Tibial artery (tissue), 4 donors: ENCODE measurements at regions not wholly inside any gene's neighbourhood (a gene's known extent, or its start where the extent isn't known, plus 50 kb on each side); places are given as distances from the start of the nearest gene placed in this dataset.

Experiments
- DNase-seq, 2 donors: peaks; one replicate each; pipeline ENCODE4 v3.0.0-alpha.2; 2019
- H3K27ac ChIP-seq, 2 donors: fragments of 200-600 bp; sonication (generic) in 1 of 2; 1 replicate in 1 of 2; 2 replicates in 1 of 2; pipeline ENCODE4 v1.5.1; 2018 to 2019; ENCODE audit warnings: mild to moderate bottlenecking in 1 of 2
- H3K27me3 ChIP-seq, 2 donors: fragments of 200-600 bp; sonication (generic) in 1 of 2; one replicate each; pipeline versions ENCODE4 v1.5.1 to v1.6.0; 2016 to 2019
- H3K36me3 ChIP-seq, 3 donors: fragments of 200-600 bp; sonication (generic) in 2 of 3; one replicate each; pipeline ENCODE4 v1.5.1; 2016 to 2019; ENCODE audit warnings: mild to moderate bottlenecking in 2 of 3
- H3K4me1 ChIP-seq, 4 donors: fragments of 200-600 bp; sonication (generic) in 2 of 4; 1 replicate in 3 of 4; 2 replicates in 1 of 4; pipeline ENCODE4 v1.5.1; 2016 to 2019
- H3K4me3 ChIP-seq, 2 donors: fragments of 200-600 bp; sonication (generic) in 1 of 2; 1 replicate in 1 of 2; 2 replicates in 1 of 2; pipeline ENCODE4 v1.5.1; 2018 to 2019; ENCODE audit warnings: mild to moderate bottlenecking in 2 of 2
- H3K9me3 ChIP-seq, 3 donors: fragments of 200-600 bp; sonication (generic) in 1 of 3; one replicate each; pipeline ENCODE4 v1.5.1; 2016 to 2019
- CTCF ChIP-seq, 2 experiments: fragments of 200-600 bp in 1 of 2; fragments of 450-650 bp in 1 of 2; IDR thresholded peaks; one replicate each; pipeline ENCODE4 v1.5.1; 2017 to 2019; ENCODE audit warnings: antibody characterized with exemption in 2 of 2, mild to moderate bottlenecking in 1 of 2, moderate library complexity in 1 of 2
- intact Hi-C: fragments of 100-400 bp; cut with DNase I; formaldehyde crosslinking; loops from one replicate; pipeline ENCODE4 v1.15.0; 2023; ENCODE audit warnings: low total_unique reads

- TF ChIP-seq CTCF (IDR thresholded peaks at IDR 0.05), result no peak
- Histone ChIP-seq H3K9me3 (no peaks in the 10 kb centered on the region), H3K27me3 (no peaks in the 10 kb centered on the region), H3K4me3 (no peak overlapping the region), H3K36me3 (no peaks in the 10 kb centered on the region), H3K27ac (no peak overlapping the region), H3K4me1 (no peaks in the 10 kb centered on the region)
- intact Hi-C loops, result no loop called here
- no peak for DNase-seq
Observed at GRCh38 chr7:84582747-84583146, 388.2 kb upstream of the SEMA3A start.

- Histone ChIP-seq H3K27ac (no peak overlapping the region), H3K4me1 (no peaks in the 10 kb centered on the region), H3K9me3 (no peaks in the 10 kb centered on the region), H3K27me3 (no peaks in the 10 kb centered on the region), H3K36me3 (no peaks in the 10 kb centered on the region), H3K4me3 (no peak overlapping the region)
- no peak for TF ChIP-seq CTCF (IDR thresholded peaks at IDR 0.05)
- intact Hi-C loops, result no loop called here
- DNase-seq, result no peak
Observed at GRCh38 chr7:84578825-84579224, 384.2 kb upstream of the SEMA3A start.

- intact Hi-C loops, result no loop called here
- H3K36me3 ChIP-seq, result no peaks in the 10 kb centered on the region
- H3K27ac ChIP-seq, result no peak overlapping the region
- no peak for DNase-seq
- H3K27me3 ChIP-seq, result no peaks in the 10 kb centered on the region
- no peaks in the 10 kb centered on the region for H3K9me3 ChIP-seq
- H3K4me1 ChIP-seq, result no peaks in the 10 kb centered on the region
- H3K4me3 ChIP-seq, result no peak overlapping the region
- no peak for TF ChIP-seq CTCF (IDR thresholded peaks at IDR 0.05)
Observed at GRCh38 chr7:84568781-84569180, 374.2 kb upstream of the SEMA3A start.

GRCh38 chr7:84565345-84566074, 370.9 kb upstream of the SEMA3A start:
- intact Hi-C loops, result no loop called here

GRCh38 chr7:84553711-84554110, 359.1 kb upstream of the SEMA3A start:
- Histone ChIP-seq H3K36me3 (no peaks in the 10 kb centered on the region), H3K4me1 (no peaks in the 10 kb centered on the region), H3K4me3 (no peak overlapping the region), H3K9me3 (peaks cover 7 to 16% (median 9%) of the 10 kb centered on the region in 3 donors), H3K27me3 (no peaks in the 10 kb centered on the region), H3K27ac (no peak overlapping the region)
- no peak for DNase-seq
- intact Hi-C loops, result no loop called here
- no peak for TF ChIP-seq CTCF (IDR thresholded peaks at IDR 0.05)

More at GRCh38 chr7:84565345-84566074, 370.9 kb upstream of the SEMA3A start:
- Histone ChIP-seq H3K4me3 (no peak overlapping the region), H3K27ac (no peak overlapping the region), H3K36me3 (no peaks in the 10 kb centered on the region), H3K9me3 (no peaks in the 10 kb centered on the region), H3K27me3 (no peaks in the 10 kb centered on the region), H3K4me1 (no peaks in the 10 kb centered on the region)
- no peak for TF ChIP-seq CTCF (IDR thresholded peaks at IDR 0.05)
- no peak for DNase-seq
